ENCODE measurements at regions not wholly inside any gene's neighbourhood (a gene's known extent, or its start where the extent isn't known, plus 50 kb on each side); places are given as distances from the start of the nearest gene placed in this dataset.

GRCh38 chr2:199663157-199663556 lies 187.8 kb downstream of the FTCDNL1 start:
- H3K9me3 Mint-ChIP-seq, result no peaks in the 10 kb centered on the region
- no peak for TF ChIP-seq CTCF (conservative IDR thresholded peaks at IDR 0.05)
- H3K4me3 Mint-ChIP-seq, result no peak overlapping the region
- no peaks in the 10 kb centered on the region for H3K36me3 Mint-ChIP-seq
- H3K27me3 Mint-ChIP-seq, result peaks cover 13% of the 10 kb centered on the region
- H3K27ac Mint-ChIP-seq, result no peak overlapping the region
- no peak for DNase-seq (ENCODE audit: extremely low spot score, unreplicated experiment)
- H3K4me1 Mint-ChIP-seq (ENCODE audit: unreplicated experiment), result peaks cover 9% of the 10 kb centered on the region

DNA sequence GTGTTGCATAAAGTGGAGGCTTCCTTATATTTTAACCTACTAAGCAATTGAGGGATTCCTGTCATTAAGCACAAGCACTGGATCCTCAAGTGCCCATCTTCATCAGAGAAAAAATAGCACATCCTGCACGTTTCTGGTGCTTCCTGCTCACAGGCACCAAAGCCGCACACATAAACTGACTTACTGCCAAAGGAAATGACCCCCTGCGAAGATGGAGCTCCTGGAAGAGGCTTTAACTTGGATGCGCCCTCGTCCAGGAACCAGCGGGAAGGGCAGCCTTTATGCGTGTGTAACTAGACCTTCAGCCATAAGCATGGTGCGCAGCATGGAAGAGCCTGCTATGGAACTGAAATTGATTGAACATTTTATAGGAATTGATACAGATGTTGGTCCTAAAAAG lies 188.7 kb downstream of the FTCDNL1 start:
- H3K4me1 Mint-ChIP-seq (ENCODE audit: unreplicated experiment), result peaks cover 9% of the 10 kb centered on the region
- no peaks in the 10 kb centered on the region for H3K36me3 Mint-ChIP-seq
- no peaks in the 10 kb centered on the region for H3K9me3 Mint-ChIP-seq
- H3K27me3 Mint-ChIP-seq, result peaks cover 13% of the 10 kb centered on the region
- no peak overlapping the region for H3K4me3 Mint-ChIP-seq
- H3K27ac Mint-ChIP-seq, result no peak overlapping the region
- no peak for TF ChIP-seq CTCF (conservative IDR thresholded peaks at IDR 0.05)
- no peak for DNase-seq (ENCODE audit: extremely low spot score, unreplicated experiment)

- DNase-seq (ENCODE audit: extremely low spot score, unreplicated experiment), result no peak
- H3K36me3 Mint-ChIP-seq, result no peaks in the 10 kb centered on the region
- TF ChIP-seq CTCF (conservative IDR thresholded peaks at IDR 0.05), result no peak
- no peaks in the 10 kb centered on the region for H3K9me3 Mint-ChIP-seq
- no peak overlapping the region for H3K4me3 Mint-ChIP-seq
- peaks cover 9% of the 10 kb centered on the region for H3K4me1 Mint-ChIP-seq (ENCODE audit: unreplicated experiment)
- peaks cover 13% of the 10 kb centered on the region for H3K27me3 Mint-ChIP-seq
- no peak overlapping the region for H3K27ac Mint-ChIP-seq
Measured at GRCh38 chr2:199660167-199660566, 190.8 kb downstream of the FTCDNL1 start.

GRCh38 chr2:199659207-199659606 lies 191.8 kb downstream of the FTCDNL1 start:
- Mint-ChIP-seq H3K27me3 (peaks cover 13% of the 10 kb centered on the region), H3K9me3 (no peaks in the 10 kb centered on the region), H3K4me1 (ENCODE audit: unreplicated experiment) (peaks cover 9% of the 10 kb centered on the region), H3K27ac (no peak overlapping the region), H3K36me3 (no peaks in the 10 kb centered on the region), H3K4me3 (peak overlapping the region; percentile 68)
- peak; percentile 71 for DNase-seq (ENCODE audit: extremely low spot score, unreplicated experiment)
- no peak for TF ChIP-seq CTCF (conservative IDR thresholded peaks at IDR 0.05)

DNA sequence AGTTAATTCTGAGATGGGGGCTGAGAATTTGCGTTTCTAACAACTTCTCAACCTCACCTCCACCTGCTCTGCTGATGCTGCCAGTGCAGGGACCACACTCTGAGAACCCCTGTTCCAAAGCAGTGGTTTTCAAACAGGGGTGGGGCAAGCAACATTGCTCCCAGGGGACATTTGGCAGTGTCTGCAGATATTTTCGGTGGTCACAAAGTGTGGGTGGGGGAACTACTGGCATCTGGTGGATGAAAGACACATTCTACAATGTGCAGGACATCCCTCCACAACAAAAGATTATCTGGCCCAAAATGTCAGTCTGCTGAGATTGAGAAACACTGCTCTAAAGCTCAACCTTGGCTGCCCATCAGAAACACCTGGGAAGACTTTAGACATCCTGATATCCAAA lies 188.7 kb upstream of the SATB2 start:
- H3K27ac Mint-ChIP-seq, result no peak overlapping the region
- H3K4me1 Mint-ChIP-seq (ENCODE audit: unreplicated experiment), result no peaks in the 10 kb centered on the region
- DNase-seq (ENCODE audit: extremely low spot score, unreplicated experiment), result no peak
- no peak overlapping the region for H3K4me3 Mint-ChIP-seq
- TF ChIP-seq CTCF (conservative IDR thresholded peaks at IDR 0.05), result no peak
- H3K36me3 Mint-ChIP-seq, result no peaks in the 10 kb centered on the region
- H3K9me3 Mint-ChIP-seq, result peaks cover 12% of the 10 kb centered on the region
- peaks cover 5% of the 10 kb centered on the region for H3K27me3 Mint-ChIP-seq

GRCh38 chr2:199631129-199631528 lies 173.4 kb upstream of the SATB2 start:
- DNase-seq (ENCODE audit: extremely low spot score, unreplicated experiment), result no peak
- H3K27ac Mint-ChIP-seq, result no peak overlapping the region
- H3K4me1 Mint-ChIP-seq (ENCODE audit: unreplicated experiment), result peaks cover 5% of the 10 kb centered on the region
- H3K4me3 Mint-ChIP-seq, result no peak overlapping the region
- no peak for TF ChIP-seq CTCF (conservative IDR thresholded peaks at IDR 0.05)
- no peaks in the 10 kb centered on the region for H3K36me3 Mint-ChIP-seq
- no peaks in the 10 kb centered on the region for H3K9me3 Mint-ChIP-seq
- H3K27me3 Mint-ChIP-seq, result no peaks in the 10 kb centered on the region
